HG03558 (cell line): ENCODE measurements at regions not wholly inside any gene's neighbourhood (a gene's known extent, or its start where the extent isn't known, plus 50 kb on each side); places are given as distances from the start of the nearest gene placed in this dataset.

Source experiments
- ATAC-seq: cut with Tn5 transposase; IDR thresholded peaks from one replicate; pipeline ENCODE4 v1.9.1; 2021; ENCODE audit warnings: moderate number of reproducible peaks; ENCODE audit not compliant: unreplicated experiment; ENCODE audit errors: extremely low read depth

GRCh38 chr15:31472636-31473384 lies 146.2 kb downstream of the KLF13 start:
- ATAC-seq, result peak; percentile 69

GRCh38 chr15:31473385-31474058 lies 146.9 kb downstream of the KLF13 start:
- no peak for ATAC-seq

GRCh38 chr15:31474059-31474868 lies 147.6 kb downstream of the KLF13 start:
- ATAC-seq, result no peak

GRCh38 chr15:31476236-31476810 lies 149.7 kb downstream of the KLF13 start:
- no peak for ATAC-seq

- no peak for ATAC-seq
These were observed 150.2 kb downstream of the KLF13 start for GRCh38 chr15:31476866-31477265.

- ATAC-seq, result no peak
These were observed 150.7 kb downstream of the KLF13 start for GRCh38 chr15:31477301-31477700.

- no peak for ATAC-seq
These were observed 151.4 kb downstream of the KLF13 start for GRCh38 chr15:31477851-31478701.

- ATAC-seq, result no peak
These were observed 152.1 kb downstream of the KLF13 start for GRCh38 chr15:31478702-31479221.

GRCh38 chr15:31480356-31481025 lies 153.9 kb downstream of the KLF13 start:
- no peak for ATAC-seq

- no peak for ATAC-seq
These were observed 154.5 kb downstream of the KLF13 start for GRCh38 chr15:31481142-31481541.

- ATAC-seq, result no peak
These were observed 155.7 kb downstream of the KLF13 start for GRCh38 chr15:31482122-31482922.

GRCh38 chr15:31483053-31483985 lies 156.7 kb downstream of the KLF13 start:
- no peak for ATAC-seq

- ATAC-seq, result no peak
These were observed 157.6 kb downstream of the KLF13 start for GRCh38 chr15:31483986-31484951.

GRCh38 chr15:31484986-31485385 lies 158.4 kb downstream of the KLF13 start:
- ATAC-seq, result no peak

GRCh38 chr15:31485431-31485830 lies 158.8 kb downstream of the KLF13 start:
- no peak for ATAC-seq

- no peak for ATAC-seq
These were observed 159.4 kb downstream of the KLF13 start for GRCh38 chr15:31485911-31486461.
